HG02623 (cell line): ENCODE measurements at regions not wholly inside any gene's neighbourhood (a gene's known extent, or its start where the extent isn't known, plus 50 kb on each side); places are given as distances from the start of the nearest gene placed in this dataset.
"Not testable (repeated sequence)": the region's sequence is repeated elsewhere in the genome, so short reads cannot be mapped to it uniquely, and the experiment has no call there.

Experiments
- ATAC-seq: cut with Tn5 transposase; IDR thresholded peaks from one replicate; pipeline ENCODE4 v1.9.1; 2021; ENCODE audit warnings: moderate library complexity; ENCODE audit not compliant: unreplicated experiment

DNA sequence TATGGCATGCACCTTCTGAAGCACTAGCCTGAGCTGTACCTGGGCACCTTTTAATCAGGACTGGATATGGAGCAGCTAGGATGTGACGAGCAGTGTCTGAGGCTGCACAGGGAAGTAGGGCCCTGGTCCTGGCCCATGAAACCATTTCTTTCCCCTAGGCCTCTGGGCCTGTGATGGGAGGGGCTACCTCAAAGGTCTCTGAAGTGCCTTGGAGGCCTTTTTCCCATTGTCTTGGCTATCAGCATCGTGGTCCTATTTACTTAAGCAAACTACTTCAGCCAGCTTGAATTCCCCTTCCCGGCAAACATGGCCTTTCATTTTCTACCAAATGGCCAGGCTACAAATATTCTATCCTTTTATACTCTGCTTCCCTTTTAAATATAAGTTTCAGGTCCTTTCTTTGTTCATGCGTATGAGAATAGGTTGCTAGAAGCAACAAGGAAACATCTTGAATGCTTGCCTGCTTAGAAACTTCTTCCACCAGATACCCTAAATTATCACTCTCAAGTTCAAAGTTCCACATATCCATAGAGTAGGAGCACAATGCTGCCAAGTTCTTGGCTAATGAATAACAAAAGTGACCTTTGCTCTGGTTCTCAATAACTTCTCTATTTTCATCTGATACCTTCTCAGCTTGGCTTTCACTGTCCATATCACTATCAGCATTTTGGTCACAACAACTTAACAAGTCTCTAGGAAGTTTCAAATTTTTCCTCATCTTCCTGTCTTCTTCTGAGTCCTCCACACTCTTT is 673.1 kb downstream of the HTR1B start:
- no peak for ATAC-seq

GRCh38 chr6:76789580-76789979 is 673.7 kb downstream of the HTR1B start:
- no peak for ATAC-seq

- no peak for ATAC-seq
Observed at GRCh38 chr6:76788155-76788554, 675.1 kb downstream of the HTR1B start.

DNA sequence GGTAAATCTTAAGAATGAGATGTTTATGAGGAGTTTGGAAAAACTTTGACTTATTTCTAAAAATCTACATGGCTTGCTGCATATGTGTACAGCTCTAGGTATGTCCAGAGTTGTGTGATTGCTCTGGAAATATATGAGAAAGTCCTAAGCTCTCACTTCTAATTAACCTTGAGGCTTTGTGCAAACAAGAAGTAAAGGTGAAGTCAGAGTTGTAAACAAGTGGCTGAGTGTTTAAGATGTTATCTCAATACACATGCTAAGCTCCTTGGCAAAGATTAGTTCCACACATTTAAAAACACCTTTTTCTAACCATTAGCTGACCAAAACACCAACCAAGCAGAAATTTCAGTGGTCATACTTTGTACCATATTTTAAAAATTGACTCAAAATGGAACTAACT is 684.2 kb downstream of the HTR1B start:
- no peak for ATAC-seq

- ATAC-seq = no peak
Observed at GRCh38 chr6:76776876-76777275, 686.4 kb downstream of the HTR1B start.

DNA sequence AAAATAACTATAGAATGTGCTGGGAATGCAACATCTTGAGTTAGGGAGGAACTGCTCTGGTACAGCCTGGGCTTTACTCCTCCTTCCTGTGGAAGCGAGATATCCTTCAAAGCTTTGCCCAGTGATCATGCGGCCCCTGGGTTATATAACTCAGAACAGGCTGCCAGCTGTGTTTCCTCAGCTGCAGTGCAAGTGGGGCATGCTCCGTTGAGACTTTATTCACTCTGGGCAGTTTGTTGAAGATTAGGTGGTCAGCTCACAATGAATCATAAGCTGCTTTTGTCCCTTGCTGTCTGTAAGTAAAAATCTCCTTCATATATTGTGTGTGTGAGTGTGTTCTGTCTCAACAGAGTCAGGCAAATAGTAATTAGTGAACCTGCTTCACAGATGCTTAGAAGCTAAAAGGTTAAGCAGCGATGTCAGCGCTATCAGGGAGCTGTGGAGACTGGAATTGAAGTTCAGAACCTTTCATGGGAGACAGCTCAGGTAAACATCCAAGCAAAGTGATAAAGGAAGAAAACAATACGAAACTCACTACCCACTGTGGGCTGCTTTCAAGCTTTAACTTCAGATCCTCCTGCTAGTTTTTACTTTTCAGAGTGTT is 688.4 kb downstream of the HTR1B start:
- ATAC-seq = no peak

DNA sequence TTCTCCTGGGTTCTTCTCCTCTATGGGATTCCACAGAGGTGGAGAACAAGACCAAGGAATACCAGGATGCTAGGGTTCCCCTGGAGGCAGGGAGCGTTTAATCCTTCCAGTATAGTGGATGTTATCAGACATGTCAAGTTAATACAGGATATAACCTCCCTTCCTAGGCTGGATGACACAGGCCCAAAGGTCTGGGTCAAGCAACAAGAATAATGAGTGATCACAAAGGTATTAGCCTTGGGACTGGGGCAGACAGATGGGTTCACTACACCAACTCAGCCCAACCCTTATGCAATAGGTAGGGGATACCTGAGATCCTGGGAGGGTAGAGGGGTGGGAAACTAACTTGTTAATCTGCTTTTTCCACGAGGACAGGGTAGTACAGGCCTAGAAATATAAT is 690.3 kb downstream of the HTR1B start:
- ATAC-seq = no peak

GRCh38 chr6:76771059-76771634 is 692.1 kb downstream of the HTR1B start:
- no peak for ATAC-seq

GRCh38 chr6:76770281-76770680 is 693.0 kb downstream of the HTR1B start:
- no peak for ATAC-seq

- no peak for ATAC-seq
Observed at GRCh38 chr6:76768556-76768955, 694.7 kb downstream of the HTR1B start.

GRCh38 chr6:76764057-76764456 is 691.6 kb upstream of the IMPG1 start:
- no peak for ATAC-seq

DNA sequence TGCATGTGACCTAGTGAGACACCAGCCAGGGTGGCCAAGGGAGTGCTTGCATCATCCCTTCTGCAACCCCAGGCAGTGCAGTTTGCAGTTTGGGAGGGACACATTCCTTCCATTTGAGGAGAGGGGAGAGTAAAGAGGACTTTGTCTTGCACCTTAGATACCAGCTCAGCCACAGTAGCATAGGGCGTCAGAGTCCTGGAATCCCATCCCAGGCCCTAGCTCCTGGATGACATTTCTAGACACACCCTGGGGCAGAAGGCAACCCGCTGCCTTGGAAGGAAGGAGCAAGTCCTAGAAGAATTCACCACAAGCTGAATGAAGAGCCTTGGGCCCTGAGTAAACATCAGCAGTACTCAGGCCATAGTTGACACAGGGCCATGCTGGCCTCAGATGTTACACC is 680.4 kb upstream of the IMPG1 start:
- no peak for ATAC-seq

DNA sequence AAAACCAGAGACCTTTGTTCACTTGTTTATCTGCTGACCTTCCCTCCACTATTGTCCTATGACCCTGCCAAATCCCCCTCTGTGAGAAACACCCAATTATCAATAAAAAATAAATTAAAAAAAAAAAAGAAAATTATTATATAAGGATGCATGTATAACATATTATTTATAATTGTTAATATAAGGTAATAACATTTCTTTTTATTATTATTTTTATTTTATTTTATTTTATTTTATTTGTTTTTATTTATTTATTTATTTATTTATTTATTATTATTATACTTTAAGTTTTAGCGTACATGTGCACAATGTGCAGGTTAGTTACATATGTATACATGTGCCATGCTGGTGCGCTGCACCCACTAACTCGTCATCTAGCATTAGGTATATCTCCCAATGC is 672.9 kb upstream of the IMPG1 start:
- not testable (repeated sequence) for ATAC-seq

DNA sequence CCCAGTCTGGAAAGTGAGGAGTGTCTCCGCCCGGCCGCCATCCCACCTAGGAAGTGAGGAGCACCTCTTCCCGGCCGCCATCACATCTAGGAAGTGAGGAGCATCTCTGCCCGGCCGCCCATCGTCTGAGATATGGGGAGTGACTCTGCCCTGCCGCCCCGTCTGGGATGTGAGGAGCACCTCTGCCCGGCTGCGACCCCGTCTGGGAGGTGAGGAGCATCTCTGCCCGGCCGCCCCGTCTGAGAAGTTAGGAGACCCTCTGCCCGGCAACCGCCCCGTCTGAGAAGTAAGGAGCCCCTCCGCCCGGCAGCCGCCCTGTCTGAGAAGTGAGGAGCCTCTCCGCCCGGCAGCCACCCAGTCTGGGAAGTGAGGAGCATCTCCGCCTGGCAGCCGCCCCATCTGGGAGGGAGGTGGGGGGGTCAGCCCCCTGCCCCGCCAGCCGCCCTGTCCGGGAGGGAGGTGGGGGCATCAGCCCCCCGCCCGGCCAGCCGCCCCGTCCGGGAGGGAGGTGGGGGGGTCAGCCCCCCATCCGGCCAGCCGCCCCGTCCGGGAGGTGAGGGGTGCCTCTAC is 671.8 kb upstream of the IMPG1 start:
- not testable (repeated sequence) for ATAC-seq

DNA sequence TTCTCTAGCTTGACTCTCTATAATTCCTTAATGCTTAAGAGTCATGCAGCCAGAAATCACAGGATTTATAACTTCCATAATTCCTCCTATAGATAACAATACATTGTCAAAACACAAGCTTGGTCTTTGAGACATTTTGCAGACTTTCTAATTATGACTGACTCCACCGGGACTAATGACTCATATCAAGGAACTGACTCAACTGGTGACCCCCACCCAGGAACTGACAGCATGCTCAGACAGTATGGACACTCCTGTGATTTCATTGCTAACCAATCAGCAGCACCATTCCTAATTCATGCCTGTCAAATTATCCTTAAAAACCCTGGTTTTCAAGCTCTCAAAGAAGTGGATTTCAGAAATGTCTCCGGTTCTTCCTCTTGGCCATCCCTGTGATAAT is 670.5 kb upstream of the IMPG1 start:
- ATAC-seq = no peak

- no peak for ATAC-seq
Observed at GRCh38 chr6:76719449-76719848, 647.0 kb upstream of the IMPG1 start.

DNA sequence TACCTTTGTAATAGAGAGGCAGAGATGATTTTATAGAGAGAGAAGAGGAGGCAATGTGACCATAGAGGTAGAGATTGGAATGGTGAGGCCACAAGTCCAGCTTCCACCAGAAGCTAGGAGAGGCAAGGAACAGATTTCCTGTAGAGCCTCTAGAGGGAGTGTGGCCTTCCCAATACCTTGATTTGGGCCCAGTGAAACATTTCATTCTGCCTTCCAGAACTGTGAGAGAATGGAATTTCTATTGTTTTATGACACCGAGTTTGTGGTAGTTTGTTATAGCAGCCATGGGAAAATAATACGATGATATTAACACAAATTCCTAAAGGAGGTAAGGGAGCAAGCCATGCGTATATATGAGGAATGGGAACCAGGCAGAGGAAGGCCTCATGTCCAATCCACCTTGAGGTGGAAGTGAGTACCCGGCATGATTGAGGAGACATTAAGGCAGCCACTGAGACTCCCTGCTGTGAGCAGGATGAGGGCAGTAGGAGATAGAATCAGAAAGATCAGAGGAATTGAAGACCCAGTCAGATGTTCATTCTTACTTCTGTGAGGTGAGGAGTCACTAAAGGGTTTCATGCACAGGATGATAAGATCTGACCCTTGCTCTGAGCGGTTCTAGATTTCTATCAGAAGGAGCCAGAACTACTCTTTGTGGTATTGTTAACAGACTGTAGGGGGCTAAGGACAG is 636.3 kb upstream of the IMPG1 start:
- ATAC-seq = no peak

GRCh38 chr6:76707630-76708029 is 635.2 kb upstream of the IMPG1 start:
- no peak for ATAC-seq

GRCh38 chr6:76706631-76707030 is 634.2 kb upstream of the IMPG1 start:
- no peak for ATAC-seq

DNA sequence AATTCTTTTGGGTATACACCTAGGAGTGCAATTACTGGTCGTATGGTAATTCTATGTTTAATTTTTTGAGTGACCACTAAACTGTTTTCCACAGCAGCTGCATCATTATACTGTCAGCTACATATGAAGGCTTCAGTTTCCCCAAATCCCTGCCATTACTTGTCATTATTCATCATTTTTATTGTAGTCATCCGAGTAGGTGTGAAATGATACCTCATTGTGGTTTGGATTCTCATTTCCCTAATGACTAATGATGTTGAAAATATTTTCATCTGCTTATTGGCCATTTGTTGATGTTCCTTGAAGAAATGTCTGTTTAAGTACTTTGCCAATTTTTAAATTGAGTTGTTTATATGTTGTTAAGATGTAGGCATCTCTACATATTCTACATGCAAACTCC is 633.6 kb upstream of the IMPG1 start:
- no peak for ATAC-seq

DNA sequence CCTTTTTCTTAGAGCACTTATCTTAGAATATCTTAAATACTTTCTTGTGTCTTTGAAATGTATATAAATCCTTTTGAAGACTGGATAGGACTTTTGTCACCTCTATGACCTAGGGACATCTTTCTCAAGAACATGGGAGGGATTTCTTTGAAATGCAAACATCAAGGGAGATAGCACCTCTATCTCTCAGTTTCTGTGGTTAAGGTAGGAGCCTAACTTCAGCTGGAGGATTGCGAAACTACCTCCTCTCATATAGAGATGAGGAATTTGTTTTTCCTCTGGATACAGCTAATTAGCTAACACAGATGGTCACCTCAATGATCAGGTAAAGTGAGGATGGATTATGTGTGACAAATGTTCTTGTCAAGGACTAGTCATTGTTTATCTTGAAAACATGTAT is 631.3 kb upstream of the IMPG1 start:
- no peak for ATAC-seq

DNA sequence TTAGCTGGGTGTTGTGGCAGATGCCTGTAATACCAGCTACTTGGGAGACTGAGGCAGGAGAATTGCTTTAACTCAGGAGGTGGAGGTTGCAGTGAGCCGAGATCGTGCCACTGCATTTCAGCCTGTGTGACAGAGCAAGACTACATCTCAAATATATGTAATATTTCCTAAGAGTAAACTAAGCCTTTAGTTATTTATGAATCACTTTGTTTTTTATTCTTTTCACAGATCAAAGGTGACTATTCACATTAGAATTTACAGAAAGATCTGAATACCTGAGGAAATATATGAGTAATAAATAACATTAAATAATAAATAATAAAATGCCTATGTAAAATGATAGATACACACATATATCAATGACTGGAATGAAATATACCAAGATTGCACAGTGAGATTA is 630.8 kb upstream of the IMPG1 start:
- ATAC-seq = no peak
